SK-N-SH treated with all-trans-retinoic acid at 6 μM for 48 hours (cell line): ENCODE measurements at regions not wholly inside any gene's neighbourhood (a gene's known extent, or its start where the extent isn't known, plus 50 kb on each side); places are given as distances from the start of the nearest gene placed in this dataset.

Experiments used
- ATAC-seq: fragments of 200-7000 bp; cut with Tn5 transposase; 3 replicates; pipeline ENCODE4 v1.9.1; 2020; ENCODE audit warnings: mild to moderate bottlenecking, moderate library complexity
- ARNTL ChIP-seq: fragments of 450-650 bp; formaldehyde crosslinking; IDR thresholded peaks from 2 replicates; pipeline ENCODE4 v1.5.0; 2020; ENCODE audit warnings: low read depth, mild to moderate bottlenecking, moderate library complexity, borderline replicate concordance
- CSDC2 ChIP-seq: fragments of 250-450 bp; sonication (Bioruptor Pico); IDR thresholded peaks from 2 replicates; pipeline ENCODE4 v1.5.0; 2020; ENCODE audit warnings: mild to moderate bottlenecking, moderate library complexity
- ISL1 ChIP-seq: fragments of 250-450 bp; sonication (Bioruptor Pico); IDR thresholded peaks from 2 replicates; pipeline ENCODE4 v2.1.2; 2022; ENCODE audit warnings: mild to moderate bottlenecking, moderate library complexity
- OSR1 ChIP-seq: fragments of 250-450 bp; sonication (Bioruptor Pico); IDR thresholded peaks from 2 replicates; pipeline ENCODE4 v1.8.0; 2022; ENCODE audit warnings: moderate library complexity, mild to moderate bottlenecking, inconsistent platforms
- SNAI2 ChIP-seq: fragments of 250-450 bp; sonication (Bioruptor Pico); IDR thresholded peaks from 2 replicates; pipeline ENCODE4 v1.5.0; 2020; ENCODE audit warnings: mild to moderate bottlenecking, moderate library complexity
- TCF4 ChIP-seq: fragments of 250-450 bp; sonication (Bioruptor Pico); IDR thresholded peaks from 2 replicates; pipeline ENCODE4 v1.8.0; 2021; ENCODE audit warnings: mild to moderate bottlenecking, moderate library complexity, borderline replicate concordance
- TOX ChIP-seq: fragments of 250-450 bp; sonication (Bioruptor Pico); IDR thresholded peaks from 2 replicates; pipeline ENCODE4 v1.8.0; 2021; ENCODE audit warnings: mild to moderate bottlenecking, moderate library complexity, borderline replicate concordance
- ZC3H10 ChIP-seq: fragments of 250-450 bp; sonication (Bioruptor Pico); IDR thresholded peaks from 2 replicates; pipeline ENCODE4 v1.5.1; 2021; ENCODE audit warnings: mild to moderate bottlenecking, moderate library complexity
- ZFP30 ChIP-seq: fragments of 450-650 bp; formaldehyde crosslinking; IDR thresholded peaks from 2 replicates; pipeline ENCODE4 v1.5.0; 2022; ENCODE audit warnings: mild to moderate bottlenecking, moderate library complexity
- ZNF70 ChIP-seq: fragments of 450-650 bp; formaldehyde crosslinking; IDR thresholded peaks from 2 replicates; pipeline ENCODE4 v1.5.0; 2020; ENCODE audit warnings: mild to moderate bottlenecking, moderate library complexity
- ZNF8 ChIP-seq: fragments of 450-650 bp; formaldehyde crosslinking; IDR thresholded peaks from 2 replicates; pipeline ENCODE4 v1.5.0; 2020; ENCODE audit warnings: mild to moderate bottlenecking, moderate library complexity
- TF ChIP-seq, protein P1 (sequence below): fragments of 250-450 bp; sonication (Bioruptor Pico); IDR thresholded peaks from 2 replicates; pipeline ENCODE4 v1.8.0; 2020; ENCODE audit warnings: mild to moderate bottlenecking, moderate library complexity, borderline replicate concordance
- TF ChIP-seq, protein P2 (sequence below): fragments of 250-450 bp; sonication (Bioruptor Pico); IDR thresholded peaks from 2 replicates; pipeline ENCODE4 v1.5.1; 2021; ENCODE audit warnings: mild to moderate bottlenecking, moderate library complexity
- TF ChIP-seq, protein P3 (sequence below): fragments of 250-450 bp; sonication (Bioruptor Pico); IDR thresholded peaks from 2 replicates; pipeline ENCODE4 v1.5.0; 2020; ENCODE audit warnings: mild to moderate bottlenecking, moderate library complexity

DNA sequence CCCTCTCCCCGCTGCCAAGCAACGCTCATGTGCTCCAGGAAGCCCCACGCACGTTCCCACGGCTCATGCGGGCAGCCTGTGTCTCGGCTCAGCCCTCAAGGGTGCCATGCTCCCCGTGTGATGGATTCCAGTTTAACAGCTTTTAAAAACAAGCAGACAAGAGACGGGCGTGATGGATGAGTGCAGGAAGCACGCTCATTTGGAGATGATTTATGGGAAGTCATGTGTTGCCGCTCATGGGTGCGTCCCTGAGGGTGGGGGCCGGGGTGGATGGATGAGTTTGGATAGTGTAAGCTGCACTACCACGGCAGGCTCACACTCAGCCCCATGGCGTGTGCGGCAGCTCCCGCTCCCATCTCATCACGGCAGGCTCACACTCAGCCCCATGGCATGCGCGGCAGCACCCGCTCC is 132.8 kb downstream of the RBFOX3 start:
- TF ChIP-seq SNAI2 (CRISPR knock-in tag) = no peak
- TF ChIP-seq, protein P1, sequence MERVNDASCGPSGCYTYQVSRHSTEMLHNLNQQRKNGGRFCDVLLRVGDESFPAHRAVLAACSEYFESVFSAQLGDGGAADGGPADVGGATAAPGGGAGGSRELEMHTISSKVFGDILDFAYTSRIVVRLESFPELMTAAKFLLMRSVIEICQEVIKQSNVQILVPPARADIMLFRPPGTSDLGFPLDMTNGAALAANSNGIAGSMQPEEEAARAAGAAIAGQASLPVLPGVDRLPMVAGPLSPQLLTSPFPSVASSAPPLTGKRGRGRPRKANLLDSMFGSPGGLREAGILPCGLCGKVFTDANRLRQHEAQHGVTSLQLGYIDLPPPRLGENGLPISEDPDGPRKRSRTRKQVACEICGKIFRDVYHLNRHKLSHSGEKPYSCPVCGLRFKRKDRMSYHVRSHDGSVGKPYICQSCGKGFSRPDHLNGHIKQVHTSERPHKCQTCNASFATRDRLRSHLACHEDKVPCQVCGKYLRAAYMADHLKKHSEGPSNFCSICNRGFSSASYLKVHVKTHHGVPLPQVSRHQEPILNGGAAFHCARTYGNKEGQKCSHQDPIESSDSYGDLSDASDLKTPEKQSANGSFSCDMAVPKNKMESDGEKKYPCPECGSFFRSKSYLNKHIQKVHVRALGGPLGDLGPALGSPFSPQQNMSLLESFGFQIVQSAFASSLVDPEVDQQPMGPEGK (CRISPR knock-in tag) = no peak
- TF ChIP-seq, protein P2, sequence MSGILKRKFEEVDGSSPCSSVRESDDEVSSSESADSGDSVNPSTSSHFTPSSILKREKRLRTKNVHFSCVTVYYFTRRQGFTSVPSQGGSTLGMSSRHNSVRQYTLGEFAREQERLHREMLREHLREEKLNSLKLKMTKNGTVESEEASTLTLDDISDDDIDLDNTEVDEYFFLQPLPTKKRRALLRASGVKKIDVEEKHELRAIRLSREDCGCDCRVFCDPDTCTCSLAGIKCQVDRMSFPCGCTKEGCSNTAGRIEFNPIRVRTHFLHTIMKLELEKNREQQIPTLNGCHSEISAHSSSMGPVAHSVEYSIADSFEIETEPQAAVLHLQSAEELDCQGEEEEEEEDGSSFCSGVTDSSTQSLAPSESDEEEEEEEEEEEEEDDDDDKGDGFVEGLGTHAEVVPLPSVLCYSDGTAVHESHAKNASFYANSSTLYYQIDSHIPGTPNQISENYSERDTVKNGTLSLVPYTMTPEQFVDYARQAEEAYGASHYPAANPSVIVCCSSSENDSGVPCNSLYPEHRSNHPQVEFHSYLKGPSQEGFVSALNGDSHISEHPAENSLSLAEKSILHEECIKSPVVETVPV = no peak
- no peak for ATAC-seq

DNA sequence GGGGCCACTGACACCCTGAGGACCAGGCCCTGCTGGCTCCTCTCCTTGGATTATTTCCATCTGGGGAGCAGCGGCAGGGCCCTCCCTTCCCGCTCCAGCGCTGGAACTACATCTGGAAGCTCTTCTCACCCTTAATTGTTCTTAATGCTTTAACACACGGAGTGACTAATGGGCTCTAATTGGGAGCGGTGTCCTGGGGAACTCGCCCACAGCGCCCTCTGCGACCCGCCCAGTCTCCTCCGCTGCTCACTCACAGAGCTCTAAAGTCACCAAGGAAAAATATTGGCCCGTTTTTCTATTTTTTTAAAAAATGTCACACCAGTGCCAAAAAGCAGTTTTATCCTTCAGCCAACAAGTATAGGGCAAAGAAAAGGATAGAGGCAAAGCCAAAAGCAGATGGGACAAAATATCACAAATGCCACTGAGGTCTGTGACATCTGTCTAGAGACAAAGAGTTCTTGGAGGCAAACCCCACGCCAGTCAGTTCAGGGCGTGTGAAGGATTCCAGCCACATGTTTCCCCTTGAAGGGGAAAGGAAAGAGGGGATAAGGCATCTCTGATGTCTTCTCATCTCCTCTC is 134.7 kb downstream of the RBFOX3 start:
- ATAC-seq = no peak
- TF ChIP-seq, protein P3, sequence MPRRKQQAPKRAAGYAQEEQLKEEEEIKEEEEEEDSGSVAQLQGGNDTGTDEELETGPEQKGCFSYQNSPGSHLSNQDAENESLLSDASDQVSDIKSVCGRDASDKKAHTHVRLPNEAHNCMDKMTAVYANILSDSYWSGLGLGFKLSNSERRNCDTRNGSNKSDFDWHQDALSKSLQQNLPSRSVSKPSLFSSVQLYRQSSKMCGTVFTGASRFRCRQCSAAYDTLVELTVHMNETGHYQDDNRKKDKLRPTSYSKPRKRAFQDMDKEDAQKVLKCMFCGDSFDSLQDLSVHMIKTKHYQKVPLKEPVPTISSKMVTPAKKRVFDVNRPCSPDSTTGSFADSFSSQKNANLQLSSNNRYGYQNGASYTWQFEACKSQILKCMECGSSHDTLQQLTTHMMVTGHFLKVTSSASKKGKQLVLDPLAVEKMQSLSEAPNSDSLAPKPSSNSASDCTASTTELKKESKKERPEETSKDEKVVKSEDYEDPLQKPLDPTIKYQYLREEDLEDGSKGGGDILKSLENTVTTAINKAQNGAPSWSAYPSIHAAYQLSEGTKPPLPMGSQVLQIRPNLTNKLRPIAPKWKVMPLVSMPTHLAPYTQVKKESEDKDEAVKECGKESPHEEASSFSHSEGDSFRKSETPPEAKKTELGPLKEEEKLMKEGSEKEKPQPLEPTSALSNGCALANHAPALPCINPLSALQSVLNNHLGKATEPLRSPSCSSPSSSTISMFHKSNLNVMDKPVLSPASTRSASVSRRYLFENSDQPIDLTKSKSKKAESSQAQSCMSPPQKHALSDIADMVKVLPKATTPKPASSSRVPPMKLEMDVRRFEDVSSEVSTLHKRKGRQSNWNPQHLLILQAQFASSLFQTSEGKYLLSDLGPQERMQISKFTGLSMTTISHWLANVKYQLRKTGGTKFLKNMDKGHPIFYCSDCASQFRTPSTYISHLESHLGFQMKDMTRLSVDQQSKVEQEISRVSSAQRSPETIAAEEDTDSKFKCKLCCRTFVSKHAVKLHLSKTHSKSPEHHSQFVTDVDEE (CRISPR knock-in tag) = no peak
- TF ChIP-seq ZNF70 (CRISPR knock-in tag) = no peak

DNA sequence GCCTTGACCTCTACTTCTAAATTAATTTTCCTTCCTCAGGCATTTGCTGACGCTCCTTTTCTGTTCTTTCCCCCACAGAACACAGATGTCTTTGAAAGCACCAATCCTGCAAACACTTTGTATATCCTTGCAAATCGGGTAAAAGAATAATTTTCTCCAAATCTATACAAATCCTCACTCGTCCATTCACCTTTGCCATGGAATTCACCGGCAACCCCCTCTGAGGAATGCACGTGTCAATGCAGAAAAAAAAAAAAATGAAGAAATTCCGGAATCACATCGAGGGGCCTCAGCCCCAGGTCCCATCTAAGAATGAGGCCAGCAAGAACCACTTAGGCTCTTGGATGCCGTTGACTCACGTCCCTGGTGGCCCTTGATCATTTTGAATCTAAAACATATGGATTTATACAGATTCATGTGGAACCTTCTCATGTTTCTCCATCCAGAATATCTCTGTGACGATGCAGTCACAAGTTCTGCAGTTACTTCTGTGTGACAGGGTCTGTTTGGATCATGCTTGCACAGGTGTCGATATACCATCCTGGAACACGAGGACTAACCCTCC is 136.9 kb downstream of the RBFOX3 start:
- TF ChIP-seq SNAI2 (CRISPR knock-in tag) (no peak), ZNF70 (CRISPR knock-in tag) (no peak), TOX (CRISPR knock-in tag) (no peak), ISL1 (CRISPR knock-in tag) (no peak), ZC3H10 (no peak), TCF4 (CRISPR knock-in tag) (no peak)
- TF ChIP-seq, protein P2 = no peak
- TF ChIP-seq, protein P1 (CRISPR knock-in tag) = no peak
- TF ChIP-seq, protein P3 (CRISPR knock-in tag) = no peak
- TF ChIP-seq, all 23 proteins: peak for 0
- no peak for ATAC-seq

DNA sequence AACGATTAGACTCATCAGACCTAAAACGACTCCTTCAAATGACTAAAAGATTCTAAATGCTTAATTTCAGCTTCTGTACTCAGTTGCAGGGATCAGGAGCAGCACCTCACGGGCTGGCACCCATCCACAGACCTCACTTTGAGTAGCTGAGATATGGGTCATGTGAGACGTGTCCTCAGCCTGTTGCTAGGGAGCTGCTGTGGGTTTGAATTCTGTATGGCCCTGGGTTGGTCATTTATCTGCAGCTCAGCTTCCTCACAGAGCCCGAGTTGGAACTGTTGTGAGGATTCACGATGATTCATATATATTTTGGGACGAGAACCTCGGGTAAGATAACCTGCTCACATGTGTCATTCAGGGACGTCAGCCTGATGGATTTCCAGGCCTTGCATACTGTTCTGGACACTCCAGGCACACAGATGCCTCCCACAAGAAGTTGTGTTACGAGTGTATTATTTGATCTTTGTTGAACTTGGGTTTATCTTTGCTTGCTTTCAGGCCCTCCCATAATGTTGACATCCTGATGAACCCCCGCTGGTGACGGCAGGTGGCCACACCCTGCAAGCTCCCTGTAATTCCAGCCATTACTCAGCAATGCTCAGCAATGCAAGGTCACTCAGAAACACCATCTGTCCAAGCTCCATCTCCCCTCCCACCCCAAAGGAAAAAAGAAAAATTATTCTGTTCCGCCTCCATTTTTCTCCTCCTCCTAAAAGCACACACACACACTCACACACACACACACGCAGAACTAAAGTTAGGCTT is 137.6 kb downstream of the RBFOX3 start:
- ATAC-seq = no peak
- TF ChIP-seq ZNF8 (CRISPR knock-in tag) = no peak
- TF ChIP-seq OSR1 = no peak
- TF ChIP-seq ZFP30 (CRISPR knock-in tag) = no peak
- TF ChIP-seq, protein P3 (CRISPR knock-in tag) = no peak
- no peak for TF ChIP-seq ARNTL
- TF ChIP-seq CSDC2 (CRISPR knock-in tag) = no peak
- no peak for TF ChIP-seq ISL1 (CRISPR knock-in tag)
- TF ChIP-seq, all 23 proteins: peak for 0
